GM19467 (cell line): ENCODE measurements at regions not wholly inside any gene's neighbourhood (a gene's known extent, or its start where the extent isn't known, plus 50 kb on each side); places are given as distances from the start of the nearest gene placed in this dataset.

Experiments used
- ATAC-seq: cut with Tn5 transposase; IDR thresholded peaks from one replicate; pipeline ENCODE4 v1.9.1; 2021; ENCODE audit warnings: mild to moderate bottlenecking, moderate library complexity; ENCODE audit not compliant: unreplicated experiment

- ATAC-seq: no peak
Observed at GRCh38 chr5:158276692-158277091, 417.7 kb upstream of the CLINT1 start.

- no peak for ATAC-seq
Observed at GRCh38 chr5:158275511-158275910, 416.6 kb upstream of the CLINT1 start.

- no peak for ATAC-seq
Observed at GRCh38 chr5:158273035-158273434, 414.1 kb upstream of the CLINT1 start.

GRCh38 chr5:158272409-158272808 is 413.5 kb upstream of the CLINT1 start:
- no peak for ATAC-seq

- ATAC-seq: no peak
Observed at GRCh38 chr5:158270996-158271554, 412.1 kb upstream of the CLINT1 start.

GRCh38 chr5:158268286-158268685 is 409.3 kb upstream of the CLINT1 start:
- no peak for ATAC-seq

GRCh38 chr5:158267228-158267627 is 408.3 kb upstream of the CLINT1 start:
- ATAC-seq: no peak

GRCh38 chr5:158265931-158266700 is 407.2 kb upstream of the CLINT1 start:
- no peak for ATAC-seq

GRCh38 chr5:158265346-158265745 is 406.4 kb upstream of the CLINT1 start:
- ATAC-seq: no peak

GRCh38 chr5:158264264-158264663 is 405.3 kb upstream of the CLINT1 start:
- ATAC-seq: no peak

- ATAC-seq: no peak
Observed at GRCh38 chr5:158261674-158262367, 402.9 kb upstream of the CLINT1 start.

- no peak for ATAC-seq
Observed at GRCh38 chr5:158256096-158256495, 397.2 kb upstream of the CLINT1 start.

- ATAC-seq: no peak
Observed at GRCh38 chr5:158255609-158256008, 396.7 kb upstream of the CLINT1 start.

GRCh38 chr5:158246661-158247060 is 387.7 kb upstream of the CLINT1 start:
- no peak for ATAC-seq

GRCh38 chr5:158245513-158245912 is 386.6 kb upstream of the CLINT1 start:
- no peak for ATAC-seq

GRCh38 chr5:158244882-158245281 is 385.9 kb upstream of the CLINT1 start:
- ATAC-seq: no peak

GRCh38 chr5:158236511-158237335 is 377.8 kb upstream of the CLINT1 start:
- no peak for ATAC-seq

- no peak for ATAC-seq
Observed at GRCh38 chr5:158235159-158235547, 376.2 kb upstream of the CLINT1 start.

- no peak for ATAC-seq
Observed at GRCh38 chr5:158234323-158235158, 375.6 kb upstream of the CLINT1 start.

GRCh38 chr5:158233735-158234322 is 374.9 kb upstream of the CLINT1 start:
- ATAC-seq: no peak
